SK-N-SH (cell line): ENCODE measurements at regions not wholly inside any gene's neighbourhood (a gene's known extent, or its start where the extent isn't known, plus 50 kb on each side); places are given as distances from the start of the nearest gene placed in this dataset.

ENCODE experiments used
- CTCF ChIA-PET: fragments of 300-600, 350-600 bp; formaldehyde crosslinking; extraction: SDS; loops from one replicate; lab custom pipeline; 2021; lab: Yijun Ruan, JAX
- POLR2A ChIA-PET: fragments of 350-600 bp; sonication (Branson Sonifier 250); formaldehyde crosslinking; extraction: SDS; loops from one replicate; lab custom pipeline; 2020; ENCODE audit warnings: antibody characterized with exemption, inconsistent platforms; lab: Yijun Ruan, JAX
- DNase-seq: peaks from one replicate; pipeline ENCODE4 v3.0.0; 2012
- H2AFZ ChIP-seq: fragments of 200-600 bp; sonication (generic); 2 replicates; pipeline ENCODE4 v1.8.1; 2016; ENCODE audit warnings: antibody characterized with exemption, mild to moderate bottlenecking, low read depth
- H3F3A ChIP-seq: fragments of 200-600 bp; sonication (generic); replicated peaks from 2 replicates; pipeline ENCODE3; 2016; ENCODE audit warnings: antibody characterized with exemption, mild to moderate bottlenecking; ENCODE audit not compliant: insufficient read depth
- H3K27ac ChIP-seq, 2 experiments: fragments of 200-500 bp in 1 of 2; fragments of 200-600 bp in 1 of 2; sonication (Bioruptor generic) in 1 of 2; sonication (generic), shearing (Covaris generic) in 1 of 2; 2 replicates each; pipeline versions ENCODE4 v1.5.1 to v1.6.1; 2014 to 2016; ENCODE audit warnings: low read depth in 2 of 2, inconsistent platforms in 1 of 2, low read length in 1 of 2, mild to moderate bottlenecking in 1 of 2, mixed read lengths in 1 of 2
- H3K27me3 ChIP-seq: fragments of 200-600 bp; sonication (generic), shearing (Covaris generic); 2 replicates; pipeline ENCODE4 v1.6.1; 2016; ENCODE audit warnings: mixed run types; ENCODE audit not compliant: insufficient read depth
- H3K36me3 ChIP-seq, 2 experiments: fragments of 200-500 bp in 1 of 2; fragments of 200-600 bp in 1 of 2; sonication (Bioruptor generic) in 1 of 2; sonication (generic) in 1 of 2; replicated peaks in 1 of 2; 2 replicates each; pipeline versions ENCODE3 to v1.5.1; 2014 to 2016; ENCODE audit warnings: low read length in 1 of 2, mild to moderate bottlenecking in 1 of 2; ENCODE audit not compliant: insufficient read depth in 2 of 2, control insufficient read depth in 1 of 2
- H3K4me1 ChIP-seq, 2 experiments: fragments of 200-500 bp in 1 of 2; fragments of 200-600 bp in 1 of 2; sonication (Bioruptor generic) in 1 of 2; sonication (generic), shearing (Covaris generic) in 1 of 2; 2 replicates each; pipeline versions ENCODE4 v1.5.1 to v1.6.1; 2014 to 2016; ENCODE audit warnings: low read depth in 1 of 2, low read length in 1 of 2, mixed run types in 1 of 2; ENCODE audit not compliant: insufficient read depth in 2 of 2, control insufficient read depth in 1 of 2
- H3K4me2 ChIP-seq: fragments of 200-600 bp; sonication (generic), shearing (Covaris generic); 2 replicates; pipeline ENCODE4 v1.6.1; 2017; ENCODE audit warnings: mixed run types
- H3K4me3 ChIP-seq, 2 experiments: fragments of 200-500 bp in 1 of 2; fragments of 200-600 bp in 1 of 2; sonication (Bioruptor generic) in 1 of 2; sonication (generic), shearing (Covaris generic) in 1 of 2; 2 replicates each; pipeline versions ENCODE4 v1.5.1 to v1.8.1; 2014 to 2016; ENCODE audit warnings: low read depth in 2 of 2, inconsistent platforms in 1 of 2, low read length in 1 of 2, mild to moderate bottlenecking in 1 of 2, mixed read lengths in 1 of 2, moderate library complexity in 1 of 2
- H3K79me2 ChIP-seq: fragments of 200-600 bp; sonication (generic); 2 replicates; pipeline ENCODE4 v1.8.1; 2017; ENCODE audit warnings: mild to moderate bottlenecking; ENCODE audit not compliant: insufficient read depth
- H3K9ac ChIP-seq: fragments of 200-600 bp; sonication (generic); 2 replicates; pipeline ENCODE4 v1.6.1; 2017; ENCODE audit warnings: mixed run types
- H3K9me2 ChIP-seq: fragments of 200-600 bp; sonication (generic); 2 replicates; pipeline ENCODE4 v1.6.1; 2017; ENCODE audit warnings: mixed run types
- H3K9me3 ChIP-seq: fragments of 200-600 bp; sonication (generic); 2 replicates; pipeline ENCODE4 v1.6.1; 2017; ENCODE audit warnings: mixed run types, mild to moderate bottlenecking, moderate library complexity
- H4K20me1 ChIP-seq: fragments of 200-600 bp; sonication (generic); 2 replicates; pipeline ENCODE4 v1.6.1; 2017; ENCODE audit warnings: mild to moderate bottlenecking, mixed run types; ENCODE audit not compliant: insufficient read depth
- CHD2 ChIP-seq: fragments of 150-350 bp; IDR thresholded peaks from 2 replicates; pipeline ENCODE4 v1.6.1; 2018; ENCODE audit warnings: low read length; ENCODE audit not compliant: partially characterized antibody
- GATA2 ChIP-seq: sonication (generic); formaldehyde crosslinking; IDR thresholded peaks from 2 replicates; pipeline ENCODE4 v1.5.0; 2020; ENCODE audit warnings: mild to moderate bottlenecking, missing genetic modification reagents
- MXI1 ChIP-seq: IDR thresholded peaks from 2 replicates; pipeline ENCODE4 v1.6.1; 2012; ENCODE audit warnings: mild to moderate bottlenecking, low read depth, low read length, improper control_type of control experiment
- NFIC ChIP-seq: IDR thresholded peaks from 2 replicates; pipeline ENCODE4 v1.4.0; 2012; ENCODE audit warnings: borderline replicate concordance
- PBX3 ChIP-seq: IDR thresholded peaks from 2 replicates; pipeline ENCODE4; 2012
- RCOR1 ChIP-seq: fragments of 150-350 bp; IDR thresholded peaks from 2 replicates; pipeline ENCODE4 v1.6.1; 2017; ENCODE audit warnings: antibody characterized with exemption, low read length
- YY1 ChIP-seq: IDR thresholded peaks from 2 replicates; pipeline ENCODE4 v1.4.0; 2012; ENCODE audit warnings: low read depth, mild to moderate bottlenecking
- WGBS: methylation state at CpG from one replicate; pipeline ENCODE4 v1.1.6; 2017; ENCODE audit warnings: low lambda C conversion rate; 5-methylcytosine and 5-hydroxymethylcytosine counted together
- TF ChIP-seq, protein P1 (sequence below): fragments of 150-350 bp; IDR thresholded peaks from 2 replicates; pipeline ENCODE4 v1.6.1; 2016; ENCODE audit warnings: mild to moderate bottlenecking, low read depth, low read length
- TF ChIP-seq, protein P2 (sequence below): fragments of 200-600 bp; sonication (generic); IDR thresholded peaks from 2 replicates; pipeline ENCODE4 v1.6.1; 2017; ENCODE audit warnings: antibody characterized with exemption, mild to moderate bottlenecking, moderate library complexity

GRCh38 chr9:118367383-118367782, 663.2 kb downstream of the TLR4 start:
- CTCF ChIA-PET, result no interaction called here
- no peaks in the 10 kb centered on the region for H3K36me3 ChIP-seq
- H3K4me2 ChIP-seq, result no peak overlapping the region
- H3F3A ChIP-seq, result no peaks in the 10 kb centered on the region
- DNase-seq, result no peak
- no peak overlapping the region for H3K4me3 ChIP-seq
- no peaks in the 10 kb centered on the region for H3K79me2 ChIP-seq
- no peak overlapping the region for H3K9ac ChIP-seq
- no peaks in the 10 kb centered on the region for H4K20me1 ChIP-seq
- no peak overlapping the region for H3K27ac ChIP-seq
- POLR2A ChIA-PET, result no interaction called here
- H3K4me1 ChIP-seq, result no peaks in the 10 kb centered on the region
- TF ChIP-seq YY1 (no peak), PBX3 (no peak), CHD2 (no peak), MXI1 (no peak), GATA2 (CRISPR knock-in tag) (no peak), RCOR1 (no peak)
- TF ChIP-seq, protein P1, sequence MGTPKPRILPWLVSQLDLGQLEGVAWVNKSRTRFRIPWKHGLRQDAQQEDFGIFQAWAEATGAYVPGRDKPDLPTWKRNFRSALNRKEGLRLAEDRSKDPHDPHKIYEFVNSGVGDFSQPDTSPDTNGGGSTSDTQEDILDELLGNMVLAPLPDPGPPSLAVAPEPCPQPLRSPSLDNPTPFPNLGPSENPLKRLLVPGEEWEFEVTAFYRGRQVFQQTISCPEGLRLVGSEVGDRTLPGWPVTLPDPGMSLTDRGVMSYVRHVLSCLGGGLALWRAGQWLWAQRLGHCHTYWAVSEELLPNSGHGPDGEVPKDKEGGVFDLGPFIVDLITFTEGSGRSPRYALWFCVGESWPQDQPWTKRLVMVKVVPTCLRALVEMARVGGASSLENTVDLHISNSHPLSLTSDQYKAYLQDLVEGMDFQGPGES, result no peak
- TF ChIP-seq, protein P2, sequence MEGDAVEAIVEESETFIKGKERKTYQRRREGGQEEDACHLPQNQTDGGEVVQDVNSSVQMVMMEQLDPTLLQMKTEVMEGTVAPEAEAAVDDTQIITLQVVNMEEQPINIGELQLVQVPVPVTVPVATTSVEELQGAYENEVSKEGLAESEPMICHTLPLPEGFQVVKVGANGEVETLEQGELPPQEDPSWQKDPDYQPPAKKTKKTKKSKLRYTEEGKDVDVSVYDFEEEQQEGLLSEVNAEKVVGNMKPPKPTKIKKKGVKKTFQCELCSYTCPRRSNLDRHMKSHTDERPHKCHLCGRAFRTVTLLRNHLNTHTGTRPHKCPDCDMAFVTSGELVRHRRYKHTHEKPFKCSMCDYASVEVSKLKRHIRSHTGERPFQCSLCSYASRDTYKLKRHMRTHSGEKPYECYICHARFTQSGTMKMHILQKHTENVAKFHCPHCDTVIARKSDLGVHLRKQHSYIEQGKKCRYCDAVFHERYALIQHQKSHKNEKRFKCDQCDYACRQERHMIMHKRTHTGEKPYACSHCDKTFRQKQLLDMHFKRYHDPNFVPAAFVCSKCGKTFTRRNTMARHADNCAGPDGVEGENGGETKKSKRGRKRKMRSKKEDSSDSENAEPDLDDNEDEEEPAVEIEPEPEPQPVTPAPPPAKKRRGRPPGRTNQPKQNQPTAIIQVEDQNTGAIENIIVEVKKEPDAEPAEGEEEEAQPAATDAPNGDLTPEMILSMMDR, result no peak
- no peak overlapping the region for H2AFZ ChIP-seq
- no peaks in the 10 kb centered on the region for H3K9me2 ChIP-seq
- no peaks in the 10 kb centered on the region for H3K9me3 ChIP-seq
- H3K27me3 ChIP-seq, result no peaks in the 10 kb centered on the region

DNA sequence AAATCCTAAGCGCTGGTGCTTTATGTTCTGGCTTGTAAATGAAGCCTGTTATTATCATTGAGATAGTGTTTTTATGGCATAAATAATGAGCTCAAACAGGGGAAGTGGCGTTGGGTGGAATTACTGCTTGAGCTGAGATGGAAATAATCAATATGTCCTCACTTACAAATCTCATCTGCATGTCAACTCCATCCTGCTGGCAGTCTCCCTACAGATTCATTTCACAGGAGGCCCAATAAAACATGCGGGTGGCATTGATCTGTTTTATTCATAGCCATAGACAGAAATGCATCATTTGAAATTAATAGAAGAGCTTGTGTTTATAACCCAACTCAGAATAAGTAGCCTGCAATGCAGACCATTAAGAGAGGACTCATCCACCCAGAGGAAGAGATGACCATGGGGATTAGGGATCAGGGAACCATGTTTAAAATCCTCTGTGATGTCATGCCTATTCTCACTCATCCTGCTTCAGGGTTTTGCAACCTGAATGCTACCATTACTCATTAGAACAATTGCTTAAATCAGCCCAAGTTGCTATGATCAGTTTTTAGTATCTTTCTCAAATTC, 680.4 kb downstream of the TLR4 start:
- Histone ChIP-seq H3K9me3 (no peaks in the 10 kb centered on the region), H3K9me2 (no peaks in the 10 kb centered on the region), H2AFZ (no peak overlapping the region), H3K4me3 (no peak overlapping the region), H3K27ac (no peak overlapping the region), H3K27me3 (no peaks in the 10 kb centered on the region), H3K9ac (no peak overlapping the region), H3F3A (no peaks in the 10 kb centered on the region), H3K4me2 (no peak overlapping the region), H4K20me1 (no peaks in the 10 kb centered on the region), H3K36me3 (no peaks in the 10 kb centered on the region), H3K4me1 (no peaks in the 10 kb centered on the region), H3K79me2 (no peaks in the 10 kb centered on the region)
- no peak for TF ChIP-seq RCOR1
- no peak for TF ChIP-seq NFIC
- CTCF ChIA-PET, result no interaction called here
- POLR2A ChIA-PET, result no interaction called here
- WGBS, result 40% methylated on average over 3 of the region's 3 CpGs
- DNase-seq, result no peak
